Mesenchymal stem cell (in vitro differentiated cells and primary cell): ENCODE measurements at regions not wholly inside any gene's neighbourhood (a gene's known extent, or its start where the extent isn't known, plus 50 kb on each side); places are given as distances from the start of the nearest gene placed in this dataset.
"Not testable (repeated sequence)": the region's sequence is repeated elsewhere in the genome, so short reads cannot be mapped to it uniquely, and the experiment has no call there.

ENCODE experiments used
- DNase-seq: peaks from one replicate; pipeline ENCODE4 v3.0.0-alpha.2; 2013
- H2AFZ ChIP-seq: one replicate; pipeline ENCODE4 v1.6.1; 2013; ENCODE audit warnings: low read depth, mild to moderate bottlenecking, control low read depth, inconsistent platforms, low read length, moderate library complexity
- H2AK5ac ChIP-seq: 2 replicates; pipeline ENCODE4 v1.6.1; 2013; ENCODE audit warnings: low read length, moderate library complexity, mild to moderate bottlenecking, inconsistent platforms; ENCODE audit not compliant: severe bottlenecking
- H2BK120ac ChIP-seq: one replicate; pipeline ENCODE4 v1.6.1; 2013; ENCODE audit warnings: low read depth, mild to moderate bottlenecking, inconsistent platforms, low read length, moderate library complexity
- H2BK12ac ChIP-seq, 2 experiments: one replicate each; pipeline ENCODE4 v1.6.1; 2013; ENCODE audit warnings: inconsistent platforms in 2 of 2, low read length in 2 of 2, mild to moderate bottlenecking in 2 of 2, moderate library complexity in 2 of 2, control low read depth in 1 of 2
- H2BK15ac ChIP-seq: one replicate; pipeline ENCODE4 v1.6.1; 2013; ENCODE audit warnings: mild to moderate bottlenecking, low read depth, inconsistent platforms; ENCODE audit not compliant: poor library complexity, severe bottlenecking
- H2BK5ac ChIP-seq: 2 replicates; pipeline ENCODE4 v1.6.1; 2013; ENCODE audit warnings: low read depth, mild to moderate bottlenecking, low read length, control low read depth, inconsistent platforms; ENCODE audit not compliant: poor library complexity, severe bottlenecking
- H3K14ac ChIP-seq, 2 experiments: one replicate each; pipeline ENCODE4 v1.6.1; 2013; ENCODE audit warnings: inconsistent platforms in 2 of 2, low read length in 2 of 2, control low read depth in 1 of 2, mild to moderate bottlenecking in 1 of 2, moderate library complexity in 1 of 2
- H3K18ac ChIP-seq, 2 experiments: one replicate each; pipeline ENCODE4 v1.6.1; 2013; ENCODE audit warnings: inconsistent platforms in 2 of 2, low read length in 2 of 2, control low read depth in 1 of 2, low read depth in 1 of 2, mild to moderate bottlenecking in 1 of 2
- H3K23ac ChIP-seq, 2 experiments: one replicate each; pipeline ENCODE4 v1.6.1; 2013; ENCODE audit warnings: inconsistent platforms in 2 of 2, low read length in 2 of 2, mild to moderate bottlenecking in 2 of 2, moderate library complexity in 2 of 2, control low read depth in 1 of 2
- H3K27ac ChIP-seq: 2 replicates; pipeline ENCODE4 v1.5.1; 2013; ENCODE audit warnings: mild to moderate bottlenecking, moderate library complexity, low read length, control low read depth, inconsistent platforms; ENCODE audit not compliant: poor library complexity, severe bottlenecking
- H3K27me3 ChIP-seq, 2 experiments: 2 replicates each; pipeline versions ENCODE4 v1.6.1 to v1.7.0; 2013; ENCODE audit warnings: low read length in 2 of 2, mild to moderate bottlenecking in 2 of 2, moderate library complexity in 2 of 2, control low read depth in 1 of 2, inconsistent platforms in 1 of 2; ENCODE audit not compliant: control insufficient read depth in 1 of 2, insufficient read depth in 1 of 2
- H3K36me3 ChIP-seq, 2 experiments: 2 replicates each; pipeline versions ENCODE4 v1.6.1 to v1.7.0; 2013; ENCODE audit warnings: low read length in 2 of 2, control low read depth in 1 of 2, inconsistent platforms in 1 of 2, low read depth in 1 of 2, mild to moderate bottlenecking in 1 of 2; ENCODE audit not compliant: insufficient read depth in 2 of 2, control insufficient read depth in 1 of 2
- H3K4ac ChIP-seq, 2 experiments: one replicate each; pipeline ENCODE4 v1.6.1; 2013; ENCODE audit warnings: inconsistent platforms in 2 of 2, low read length in 2 of 2, mild to moderate bottlenecking in 2 of 2, moderate library complexity in 2 of 2, control low read depth in 1 of 2, low read depth in 1 of 2
- H3K4me1 ChIP-seq: 2 replicates; pipeline ENCODE4 v1.6.1; 2013; ENCODE audit warnings: low read depth, low read length, control low read depth; ENCODE audit not compliant: control insufficient read depth, insufficient read depth
- H3K4me2 ChIP-seq: 2 replicates; pipeline ENCODE4 v1.6.1; 2013; ENCODE audit warnings: low read length, mild to moderate bottlenecking, inconsistent platforms; ENCODE audit not compliant: poor library complexity, severe bottlenecking
- H3K4me3 ChIP-seq, 2 experiments: 2 replicates each; pipeline versions ENCODE4 v1.5.1 to v1.7.0; 2013; ENCODE audit warnings: low read length in 2 of 2, mild to moderate bottlenecking in 2 of 2, control low read depth in 1 of 2, low read depth in 1 of 2; ENCODE audit not compliant: insufficient read depth in 1 of 2
- H3K79me1 ChIP-seq: replicated peaks from 2 replicates; pipeline ENCODE4 v1.6.1; 2013; ENCODE audit warnings: mild to moderate bottlenecking, control low read depth, low read length, inconsistent platforms; ENCODE audit not compliant: poor library complexity, severe bottlenecking
- H3K9ac ChIP-seq: 2 replicates; pipeline ENCODE4 v1.7.0; 2013; ENCODE audit warnings: mild to moderate bottlenecking, low read length, moderate library complexity
- H3K9me3 ChIP-seq: 2 replicates; pipeline ENCODE4 v1.7.0; 2013; ENCODE audit warnings: mild to moderate bottlenecking, low read length; ENCODE audit not compliant: control insufficient read depth
- H4K8ac ChIP-seq: one replicate; pipeline ENCODE4 v1.6.1; 2013; ENCODE audit warnings: inconsistent platforms, mild to moderate bottlenecking, low read length, moderate library complexity
- H4K91ac ChIP-seq: one replicate; pipeline ENCODE4 v1.6.1; 2013; ENCODE audit warnings: mild to moderate bottlenecking, low read length, inconsistent platforms
- WGBS: methylation state at CpG from one replicate; pipeline ENCODE4 v1.1.7; 2013; ENCODE audit warnings: mixed read lengths; 5-methylcytosine and 5-hydroxymethylcytosine counted together

- H2BK12ac ChIP-seq = no peak overlapping the region
- no peaks in the 10 kb centered on the region for H3K79me1 ChIP-seq
- no peaks in the 10 kb centered on the region for H3K36me3 ChIP-seq
- no peak overlapping the region for H3K27ac ChIP-seq
- no peak overlapping the region for H2BK5ac ChIP-seq
- DNase-seq = no peak
- H3K23ac ChIP-seq = no peak overlapping the region
- no peak overlapping the region for H2AFZ ChIP-seq
- H4K8ac ChIP-seq = no peak overlapping the region
- no peak overlapping the region for H3K18ac ChIP-seq
- no peak overlapping the region for H3K14ac ChIP-seq
- no peak overlapping the region for H3K4me3 ChIP-seq
- no peak overlapping the region for H3K4me2 ChIP-seq
- H3K4me1 ChIP-seq = no peaks in the 10 kb centered on the region
- H3K9ac ChIP-seq = no peak overlapping the region
- H3K27me3 ChIP-seq = peaks cover 0 to 20% of the 10 kb centered on the region in 2 experiments
- H2BK120ac ChIP-seq = no peak overlapping the region
- WGBS = 85% methylated on average over 3 of the region's 3 CpGs
- H3K9me3 ChIP-seq = no peaks in the 10 kb centered on the region
- H4K91ac ChIP-seq = no peak overlapping the region
- H2BK15ac ChIP-seq = no peak overlapping the region
- no peak overlapping the region for H2AK5ac ChIP-seq
- no peak overlapping the region for H3K4ac ChIP-seq
Measured at GRCh38 chr2:75405000-75405399, 155.7 kb downstream of the EVA1A start.

DNA sequence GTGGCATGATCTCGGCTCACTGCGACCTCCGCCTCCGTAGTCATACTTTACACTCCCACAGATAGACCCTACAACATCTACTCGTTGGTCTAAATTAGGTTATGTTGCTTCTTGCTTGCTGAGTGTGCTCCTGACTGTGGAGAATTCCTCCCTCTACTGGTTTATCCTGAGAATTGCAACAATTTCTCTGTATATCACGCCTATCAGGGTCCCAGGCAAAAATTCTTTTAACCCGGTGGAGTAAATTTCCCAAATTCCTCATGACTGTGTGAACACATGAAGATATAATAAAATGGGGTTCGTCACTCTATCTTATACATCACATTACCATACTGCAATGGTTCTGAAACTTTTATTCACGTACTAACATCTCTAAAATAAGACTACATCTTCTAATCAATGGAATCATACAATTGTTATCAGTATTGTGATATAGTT lies 156.7 kb downstream of the EVA1A start:
- Histone ChIP-seq H2AFZ (no peak overlapping the region), H4K8ac (no peak overlapping the region), H3K4me1 (no peaks in the 10 kb centered on the region), H2BK120ac (no peak overlapping the region), H3K9ac (no peak overlapping the region), H3K4me2 (no peak overlapping the region), H2AK5ac (no peak overlapping the region), H4K91ac (no peak overlapping the region), H3K23ac (no peak overlapping the region), H3K79me1 (no peaks in the 10 kb centered on the region), H3K9me3 (no peaks in the 10 kb centered on the region), H3K4ac (no peak overlapping the region), H3K36me3 (no peaks in the 10 kb centered on the region), H3K4me3 (no peak overlapping the region), H3K27me3 (peaks cover 0 to 20% of the 10 kb centered on the region in 2 experiments), H2BK5ac (no peak overlapping the region), H2BK12ac (no peak overlapping the region), H3K27ac (no peak overlapping the region), H2BK15ac (no peak overlapping the region), H3K18ac (no peak overlapping the region), H3K14ac (no peak overlapping the region)
- DNase-seq = peak; percentile 67
- WGBS = 31% methylated on average over 5 of the region's 9 CpGs

GRCh38 chr2:75396314-75396713 lies 164.4 kb downstream of the EVA1A start:
- no peak overlapping the region for H3K4ac ChIP-seq
- no peak overlapping the region for H2BK12ac ChIP-seq
- H3K18ac ChIP-seq = no peak overlapping the region
- no peak overlapping the region for H3K14ac ChIP-seq
- no peaks in the 10 kb centered on the region for H3K36me3 ChIP-seq
- no peak overlapping the region for H2BK120ac ChIP-seq
- H4K91ac ChIP-seq = no peak overlapping the region
- no peak overlapping the region for H2BK5ac ChIP-seq
- no peak for DNase-seq
- no peak overlapping the region for H3K4me2 ChIP-seq
- H3K27me3 ChIP-seq = peaks cover 0 to 4% of the 10 kb centered on the region in 2 experiments
- H2BK15ac ChIP-seq = no peak overlapping the region
- H3K4me1 ChIP-seq = no peaks in the 10 kb centered on the region
- H4K8ac ChIP-seq = no peak overlapping the region
- no peak overlapping the region for H3K9ac ChIP-seq
- no peaks in the 10 kb centered on the region for H3K79me1 ChIP-seq
- H2AK5ac ChIP-seq = no peak overlapping the region
- H3K9me3 ChIP-seq = no peaks in the 10 kb centered on the region
- H3K23ac ChIP-seq = no peak overlapping the region
- no peak overlapping the region for H2AFZ ChIP-seq
- H3K4me3 ChIP-seq = no peak overlapping the region
- no CpG with 5 or more reads among the region's 2 CpGs for WGBS
- no peak overlapping the region for H3K27ac ChIP-seq

GRCh38 chr2:75394764-75395163 lies 166.0 kb downstream of the EVA1A start:
- H3K9ac ChIP-seq, H4K8ac ChIP-seq, H3K79me1 ChIP-seq, H2BK120ac ChIP-seq, H3K14ac ChIP-seq, H3K36me3 ChIP-seq, H2AK5ac ChIP-seq, H3K23ac ChIP-seq, H3K9me3 ChIP-seq, H3K27me3 ChIP-seq, H3K27ac ChIP-seq, H3K4me3 ChIP-seq, H2BK15ac ChIP-seq, DNase-seq, H2BK12ac ChIP-seq, H4K91ac ChIP-seq, H3K4ac ChIP-seq, H3K4me2 ChIP-seq, H3K4me1 ChIP-seq, H3K18ac ChIP-seq, H2BK5ac ChIP-seq, H2AFZ ChIP-seq: not testable (repeated sequence)
- 81% methylated on average over 2 of the region's 2 CpGs for WGBS
